ENCODE measurements at regions not wholly inside any gene's neighbourhood (a gene's known extent, or its start where the extent isn't known, plus 50 kb on each side); places are given as distances from the start of the nearest gene placed in this dataset.
"Not testable (repeated sequence)": the region's sequence is repeated elsewhere in the genome, so short reads cannot be mapped to it uniquely, and the experiment has no call there.

DNA sequence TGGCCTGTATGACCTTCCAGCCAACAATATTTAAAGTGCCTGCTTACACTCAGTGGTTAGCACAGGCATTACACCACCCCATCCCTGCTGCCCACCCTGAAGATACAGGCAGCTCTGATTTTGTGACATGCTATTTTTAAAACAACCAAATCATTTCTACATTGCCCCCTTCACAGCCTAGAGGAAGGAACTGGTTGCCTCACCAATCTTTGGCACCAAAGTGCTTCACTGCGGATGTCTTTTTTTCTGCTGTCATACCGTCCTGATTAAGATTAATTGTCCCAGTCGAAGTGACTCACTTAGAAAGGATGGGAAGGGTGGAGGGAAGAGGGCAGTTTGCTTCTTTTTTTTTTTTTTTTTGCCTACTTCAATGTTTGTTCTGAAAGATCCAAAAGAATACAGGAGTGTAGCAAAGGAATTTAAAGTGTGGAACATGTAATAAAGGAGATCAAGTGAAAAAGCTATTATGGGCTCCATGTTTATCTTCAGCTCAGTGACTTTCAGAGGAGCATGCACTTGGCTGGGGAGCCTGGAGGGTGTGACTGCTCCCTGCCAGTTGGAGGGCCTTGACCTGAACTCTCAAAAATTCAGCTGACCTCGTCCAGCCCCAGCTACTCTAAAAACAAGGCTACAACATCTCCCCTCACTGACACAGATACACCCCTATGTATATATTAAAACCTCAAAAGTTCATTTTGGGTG lies 501.1 kb upstream of the TNP1 start:
- DNase-seq: no peak

DNA sequence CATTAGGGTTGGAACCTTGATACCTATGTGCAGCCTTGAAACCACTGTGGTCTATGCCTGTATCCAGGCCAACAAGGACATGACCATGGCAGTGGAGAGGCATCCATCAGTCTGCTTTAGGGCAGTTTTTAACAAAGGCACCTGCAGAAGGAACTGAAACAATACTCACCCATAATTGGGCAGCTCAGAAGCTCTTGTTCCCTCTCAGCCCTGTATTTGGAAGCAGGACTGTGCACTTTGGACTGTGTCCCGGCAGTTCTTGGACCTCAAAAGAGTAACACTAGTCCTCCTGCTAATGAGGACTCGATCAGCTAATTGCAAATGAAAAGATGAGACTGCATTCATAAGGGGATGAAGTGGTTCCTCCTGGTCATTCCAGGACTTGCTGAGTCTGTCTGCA lies 500.2 kb upstream of the TNP1 start:
- no peak for DNase-seq

- DNase-seq: no peak
These were observed 498.2 kb upstream of the TNP1 start for GRCh38 chr2:217357886-217358620.

- DNase-seq: no peak
These were observed 496.9 kb upstream of the TNP1 start for GRCh38 chr2:217356781-217357180.

- no peak for DNase-seq
These were observed 496.3 kb upstream of the TNP1 start for GRCh38 chr2:217356142-217356541.

DNA sequence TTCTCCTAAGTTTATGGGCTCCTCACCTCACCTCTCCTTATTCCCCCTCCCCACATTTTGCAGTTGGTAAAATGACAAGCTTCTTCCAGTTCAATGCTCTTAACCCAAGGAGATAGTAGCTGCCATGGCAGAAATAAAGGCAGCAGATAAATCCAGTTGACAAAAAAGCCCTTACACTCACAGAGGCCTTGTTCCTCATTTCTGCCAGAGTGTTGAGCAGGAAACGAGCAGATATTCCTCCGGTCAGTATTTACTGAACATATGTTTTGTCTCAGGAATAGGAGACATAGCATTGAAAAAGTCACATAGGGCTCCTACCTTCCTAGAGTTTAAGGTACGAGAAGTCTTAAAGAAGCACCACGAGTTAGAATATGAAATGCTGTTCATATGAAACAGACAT lies 493.7 kb upstream of the TNP1 start:
- DNase-seq: no peak

DNA sequence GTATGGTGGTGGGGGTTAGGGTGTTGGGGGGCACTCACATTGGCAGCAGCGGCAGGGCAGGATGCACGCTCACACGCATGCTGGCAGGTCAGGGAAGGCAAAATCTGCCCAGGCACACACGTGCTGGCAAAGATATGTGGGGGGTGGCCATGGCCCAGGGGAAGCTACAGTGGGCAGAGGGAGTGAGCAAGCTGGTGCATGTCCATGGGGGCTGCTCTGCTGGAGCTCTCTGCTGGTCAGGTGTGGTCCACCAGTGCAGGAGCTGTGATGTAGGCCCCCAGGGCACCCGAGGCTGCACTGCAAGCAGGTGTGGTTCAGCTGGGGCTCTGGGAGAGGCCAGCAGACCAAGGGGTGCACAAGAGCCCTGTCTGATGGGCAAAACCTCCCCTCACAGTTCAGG lies 491.5 kb upstream of the TNP1 start:
- DNase-seq: no peak

DNA sequence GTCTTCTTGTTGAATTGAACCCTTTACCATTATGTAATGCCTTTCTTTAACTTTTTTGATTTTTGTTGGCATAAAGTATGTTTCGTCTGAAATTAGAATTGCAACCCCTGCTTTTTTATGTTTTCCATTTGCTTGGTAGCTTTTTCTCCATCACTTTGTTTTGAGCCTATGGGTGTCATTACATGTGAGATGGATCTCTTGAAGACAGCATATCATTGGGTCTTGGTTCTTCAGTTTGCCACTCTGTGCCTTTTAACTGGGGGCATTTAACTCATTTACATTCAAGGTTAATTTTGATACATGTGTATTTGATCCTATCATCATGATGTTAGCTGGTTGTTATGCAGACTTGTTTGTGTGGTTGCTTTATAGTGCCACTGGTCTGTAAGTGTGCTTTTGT lies 489.4 kb upstream of the TNP1 start:
- DNase-seq: no peak

DNA sequence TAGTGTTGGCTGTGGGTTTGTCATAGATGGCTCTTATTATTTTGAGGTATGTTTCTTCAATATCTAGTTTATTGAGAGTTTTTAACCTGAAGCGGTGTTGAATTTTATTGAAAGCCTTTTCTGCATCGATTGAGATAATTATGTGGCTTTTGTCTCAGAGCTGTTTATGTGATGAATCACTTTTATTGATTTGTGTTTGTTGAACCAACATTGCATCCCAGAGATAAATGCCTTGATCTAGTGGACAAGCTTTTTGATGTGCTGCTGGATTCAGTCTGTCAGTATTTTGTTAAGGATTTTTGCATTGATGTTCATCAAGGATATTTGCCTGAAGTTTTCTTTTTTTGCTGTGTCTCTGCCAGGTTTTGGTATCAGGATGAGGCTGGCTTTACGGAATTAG lies 487.8 kb upstream of the TNP1 start:
- not testable (repeated sequence) for DNase-seq

- not testable (repeated sequence) for DNase-seq
These were observed 486.2 kb upstream of the TNP1 start for GRCh38 chr2:217346043-217346442.

- DNase-seq: no peak
These were observed 481.0 kb upstream of the TNP1 start for GRCh38 chr2:217340899-217341298.

DNA sequence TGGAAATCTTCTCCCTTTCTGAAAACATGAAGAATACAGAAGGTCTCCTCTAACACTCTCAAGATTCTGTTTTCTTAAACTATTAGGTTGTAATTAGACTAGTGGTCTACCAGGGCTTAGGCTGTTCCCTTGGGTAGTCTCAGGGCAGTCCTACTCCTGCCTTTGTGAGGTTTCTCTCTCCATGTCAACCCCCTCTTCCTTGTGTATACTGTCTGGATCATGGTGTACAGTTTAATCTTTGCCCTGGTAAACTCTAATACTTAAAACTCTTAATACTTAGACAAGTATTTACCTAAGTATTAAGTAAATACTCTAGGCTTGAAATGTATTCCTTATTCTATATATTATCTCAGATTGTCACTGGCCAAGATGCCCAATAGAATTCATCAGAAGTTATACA lies 480.3 kb upstream of the TNP1 start:
- no peak for DNase-seq

DNA sequence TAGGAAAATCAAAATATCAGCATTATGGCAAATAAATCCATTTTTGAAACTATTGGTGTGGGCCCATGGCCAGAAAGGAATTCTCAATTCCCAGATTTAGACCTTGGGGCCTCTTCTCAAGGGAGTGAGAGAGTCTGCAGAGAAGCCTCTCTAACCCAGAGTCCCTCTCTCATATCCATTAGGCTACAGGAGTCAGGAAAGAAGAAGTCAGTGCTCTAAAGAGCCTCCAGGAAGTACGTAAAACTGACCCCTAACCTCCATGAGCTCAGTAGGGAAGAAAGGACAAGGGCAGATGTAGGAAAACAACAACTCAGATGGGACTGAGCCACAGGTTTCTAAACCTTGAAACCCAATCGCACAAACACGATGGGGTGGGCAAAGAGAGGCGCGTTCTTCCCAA lies 479.9 kb upstream of the TNP1 start:
- no peak for DNase-seq

DNA sequence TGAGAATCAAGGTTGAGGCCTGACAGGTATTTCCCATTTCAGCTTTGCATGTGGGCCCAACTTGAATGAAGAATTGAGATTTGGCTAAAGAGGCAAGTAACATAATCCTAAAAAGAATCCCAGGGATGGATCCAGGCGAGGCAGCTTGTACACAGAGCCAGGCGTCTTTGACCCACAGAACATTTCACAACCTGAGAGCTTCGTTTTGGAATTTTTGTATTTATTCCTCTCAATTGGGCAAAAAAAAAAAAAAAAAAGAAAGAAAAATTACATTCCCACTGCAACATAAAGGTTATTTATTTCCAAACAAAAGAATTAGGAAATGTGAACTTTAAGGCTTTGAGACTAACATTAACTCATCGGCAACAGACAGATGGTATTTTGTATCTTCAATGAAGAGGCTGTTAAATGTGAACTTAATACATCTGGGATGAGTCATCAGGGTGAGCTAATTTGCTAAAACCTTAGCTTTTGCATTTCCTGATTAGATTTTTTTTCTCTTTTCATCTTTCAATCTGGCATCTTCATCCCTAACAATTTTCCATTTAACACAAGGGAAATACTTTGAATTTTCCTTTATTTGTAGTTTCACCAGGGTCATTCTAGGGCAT lies 478.5 kb upstream of the TNP1 start:
- no peak for DNase-seq

DNA sequence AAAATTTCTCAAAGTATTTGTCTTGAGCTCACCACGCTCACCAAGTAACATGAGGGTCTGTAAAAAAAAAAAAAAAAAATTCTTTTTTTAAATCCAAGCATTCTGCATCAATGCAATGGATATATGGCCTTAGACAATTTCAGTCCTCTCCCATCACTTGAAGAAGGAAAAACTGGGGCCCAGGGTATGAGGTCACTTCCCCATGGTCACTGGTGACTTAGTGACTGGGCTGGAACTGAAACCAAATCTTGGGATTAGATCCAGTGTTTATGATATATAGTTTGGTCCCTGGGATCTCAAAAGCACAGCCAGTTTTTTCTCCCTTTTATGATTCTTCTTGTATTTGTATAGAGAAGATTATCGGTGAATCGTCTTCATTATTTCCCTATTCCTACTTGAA lies 477.9 kb upstream of the TNP1 start:
- DNase-seq: no peak

DNA sequence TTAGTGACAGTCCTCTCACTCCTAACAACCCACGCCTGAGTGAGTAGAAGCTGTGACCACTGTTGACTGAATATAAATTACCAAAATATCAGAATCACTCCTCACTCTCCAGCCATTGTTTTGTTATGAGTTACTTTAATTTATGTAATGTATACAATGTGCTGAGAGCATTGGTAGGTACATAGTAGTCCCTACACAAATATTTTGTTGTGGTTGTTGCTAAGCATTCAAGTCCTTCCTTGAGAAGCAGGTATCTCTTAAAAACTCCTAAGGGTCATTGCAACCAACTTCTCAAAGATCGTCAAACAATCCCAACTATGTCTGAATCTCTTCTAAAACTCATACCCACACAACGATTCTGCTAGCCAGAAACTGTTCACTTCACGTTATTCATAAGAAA lies 476.8 kb upstream of the TNP1 start:
- no peak for DNase-seq

GRCh38 chr2:217335341-217335966 lies 475.6 kb upstream of the TNP1 start:
- DNase-seq: no peak

- no peak for DNase-seq
These were observed 474.7 kb upstream of the TNP1 start for GRCh38 chr2:217334561-217334960.

GRCh38 chr2:217332866-217333265 lies 473.0 kb upstream of the TNP1 start:
- no peak for DNase-seq

- no peak for DNase-seq
These were observed 472.5 kb upstream of the TNP1 start for GRCh38 chr2:217332417-217332791.

GRCh38 chr2:217331523-217332416 lies 471.9 kb upstream of the TNP1 start:
- no peak for DNase-seq

DNA sequence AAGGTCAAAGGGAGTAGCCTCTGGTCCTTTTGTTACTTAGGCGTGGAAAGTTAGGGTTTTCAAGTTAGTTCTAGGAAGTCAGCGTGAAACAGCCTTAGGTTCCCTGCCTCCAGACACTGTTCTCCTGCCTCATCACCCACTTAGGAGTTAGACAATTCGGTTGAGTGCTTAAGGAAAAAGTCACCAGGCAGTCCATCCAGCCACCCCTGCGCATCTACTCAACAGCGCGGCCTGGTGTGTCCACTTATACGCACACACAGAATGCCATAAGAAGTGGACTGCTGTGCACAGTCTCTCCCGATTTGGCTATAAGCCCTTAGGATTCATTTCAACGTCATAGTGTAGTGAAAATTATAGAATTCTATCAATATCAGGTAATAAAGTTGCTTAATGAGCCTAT lies 470.8 kb upstream of the TNP1 start:
- no peak for DNase-seq

DNA sequence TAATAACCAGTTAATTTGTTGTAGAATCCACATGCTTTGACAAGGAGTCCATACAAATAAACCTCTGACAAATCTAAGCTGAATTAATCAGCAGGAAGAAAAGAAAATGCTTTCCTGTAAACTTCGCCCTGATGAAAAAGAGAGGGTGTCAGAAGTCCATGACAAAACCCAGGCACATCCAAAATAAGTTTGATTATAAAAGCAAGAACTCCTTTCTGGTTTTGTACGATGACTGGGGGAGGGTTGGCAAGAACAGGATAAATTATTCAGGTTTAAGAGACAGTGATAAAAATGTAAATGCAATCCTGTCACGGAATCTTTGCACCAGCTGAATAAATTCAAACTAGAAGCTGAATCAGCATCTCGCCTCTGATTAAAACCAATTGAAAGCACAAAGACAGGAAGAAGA lies 469.2 kb upstream of the TNP1 start:
- DNase-seq: no peak

Data from NCI-H82 (cell line).